Sigmoid colon (tissue), 4 donors: ENCODE measurements at regions not wholly inside any gene's neighbourhood (a gene's known extent, or its start where the extent isn't known, plus 50 kb on each side); places are given as distances from the start of the nearest gene placed in this dataset.

Source experiments
- CTCF ChIP-seq, 4 experiments: fragments of 450-650 bp in 3 of 4; fragments of 200-600 bp in 1 of 4; IDR thresholded peaks; one replicate each; pipeline ENCODE4 v1.5.1; 2016 to 2019; ENCODE audit warnings: antibody characterized with exemption in 4 of 4, mild to moderate bottlenecking in 3 of 4, moderate library complexity in 2 of 4
- EP300 ChIP-seq, 4 donors: sonication (generic); formaldehyde crosslinking; IDR thresholded peaks; one replicate each; pipeline ENCODE4 v1.6.1; 2017; ENCODE audit warnings: antibody characterized with exemption in 4 of 4

GRCh38 chr3:64888840-64889392, 201.1 kb upstream of the ADAMTS9 start:
- TF ChIP-seq EP300 (IDR thresholded peaks at IDR 0.05) (no peak), CTCF (IDR thresholded peaks at IDR 0.05) (no peak)
